H1 (cell line): ENCODE measurements at regions not wholly inside any gene's neighbourhood (a gene's known extent, or its start where the extent isn't known, plus 50 kb on each side); places are given as distances from the start of the nearest gene placed in this dataset.

ENCODE experiments used
- CTCF ChIA-PET: fragments of 300-600 bp; sonication (Branson Sonifier 250); formaldehyde crosslinking; loops from one replicate; lab custom pipeline; 2021; ENCODE audit not compliant: partially characterized antibody; lab: Charles Lee
- POLR2A ChIA-PET: fragments of 300-600 bp; sonication (Branson Sonifier 250); formaldehyde crosslinking; loops from one replicate; lab custom pipeline; 2021; ENCODE audit warnings: inconsistent platforms; ENCODE audit not compliant: partially characterized antibody; lab: Charles Lee
- DNase-seq, 2 experiments: peaks; one replicate each; pipeline versions ENCODE4 v3.0.0 to v3.0.0-alpha.2; 2010 to 2022; ENCODE audit warnings: low spot score in 2 of 2, low read depth in 1 of 2, mixed read lengths in 1 of 2
- FAIRE-seq: peaks from 2 replicates; lab custom pipeline; 2011; peaks lifted over from hg19 to GRCh38; lab: Jason Lieb, UNC
- H2AFZ ChIP-seq: 2 replicates; pipeline ENCODE4 v1.8.1; 2012; ENCODE audit warnings: low read length, inconsistent platforms
- H2AK5ac ChIP-seq: 2 replicates; pipeline ENCODE4 v1.6.1; 2013; ENCODE audit warnings: low read depth, low read length
- H2BK120ac ChIP-seq: replicated peaks from 2 replicates; pipeline ENCODE3; 2013; ENCODE audit warnings: low read depth, low read length, inconsistent platforms
- H2BK12ac ChIP-seq: 2 replicates; pipeline ENCODE4 v1.6.1; 2013; ENCODE audit warnings: low read depth, low read length
- H2BK15ac ChIP-seq: 2 replicates; pipeline ENCODE4 v1.6.1; 2013; ENCODE audit warnings: low read length
- H2BK20ac ChIP-seq: 2 replicates; pipeline ENCODE4 v1.6.1; 2013; ENCODE audit warnings: low read length
- H2BK5ac ChIP-seq: 2 replicates; pipeline ENCODE4 v1.6.1; 2013; ENCODE audit warnings: low read depth, low read length
- H3K14ac ChIP-seq: 2 replicates; pipeline ENCODE4 v1.6.1; 2013; ENCODE audit warnings: inconsistent platforms; ENCODE audit not compliant: insufficient read length
- H3K18ac ChIP-seq: 2 replicates; pipeline ENCODE4 v1.6.1; 2013; ENCODE audit warnings: low read length; ENCODE audit errors: extremely low read depth
- H3K23ac ChIP-seq: 2 replicates; pipeline ENCODE4 v1.6.1; 2013; ENCODE audit warnings: inconsistent platforms; ENCODE audit not compliant: insufficient read length
- H3K23me2 ChIP-seq: 2 replicates; pipeline ENCODE4 v1.6.1; 2013; ENCODE audit warnings: low read depth, low read length
- H3K27ac ChIP-seq: 2 replicates; pipeline ENCODE4 v1.6.1; 2011; ENCODE audit warnings: low read depth, low read length, inconsistent platforms
- H3K27me3 ChIP-seq, 4 experiments: replicated peaks in 1 of 4; 1 replicate in 1 of 4; 2 replicates in 3 of 4; pipeline versions ENCODE4 v1.6.1 to v1.8.1; 2011 to 2013; ENCODE audit warnings: low read length in 3 of 4, mild to moderate bottlenecking in 3 of 4, inconsistent platforms in 2 of 4, mixed read lengths in 2 of 4, moderate library complexity in 1 of 4; ENCODE audit not compliant: control insufficient read depth in 3 of 4, insufficient read depth in 3 of 4; ENCODE audit errors: extremely low read depth in 1 of 4
- H3K36me3 ChIP-seq, 4 experiments: 2 replicates each; pipeline versions ENCODE4 v1.6.1 to v1.8.1; 2011 to 2013; ENCODE audit warnings: mild to moderate bottlenecking in 4 of 4, low read length in 3 of 4, moderate library complexity in 2 of 4, control low read depth in 1 of 4, inconsistent platforms in 1 of 4; ENCODE audit not compliant: insufficient read depth in 4 of 4, control insufficient read depth in 2 of 4
- H3K4ac ChIP-seq: replicated peaks from 2 replicates; pipeline ENCODE3; 2013; ENCODE audit warnings: low read length, low read depth, mixed read lengths, inconsistent platforms; ENCODE audit not compliant: insufficient read length
- H3K4me1 ChIP-seq, 4 experiments: replicated peaks in 1 of 4; 1 replicate in 1 of 4; 2 replicates in 3 of 4; pipeline versions ENCODE4 v1.6.1 to v1.8.1; 2011 to 2013; ENCODE audit warnings: low read length in 3 of 4, inconsistent platforms in 2 of 4, mixed read lengths in 1 of 4; ENCODE audit not compliant: insufficient read depth in 4 of 4, control insufficient read depth in 3 of 4
- H3K4me2 ChIP-seq, 2 experiments: 2 replicates each; pipeline versions ENCODE4 v1.6.1 to v1.8.1; 2011 to 2013; ENCODE audit warnings: low read depth in 2 of 2, low read length in 2 of 2, control low read depth in 1 of 2, inconsistent platforms in 1 of 2, mild to moderate bottlenecking in 1 of 2; ENCODE audit not compliant: insufficient read depth in 1 of 2
- H3K4me3 ChIP-seq, 4 experiments: fragments of 200-600, 300-600 bp in 1 of 4; sonication (generic), shearing (Covaris generic), sonication (Bioruptor Twin) in 1 of 4; 2 replicates each; pipeline versions ENCODE4 v1.5.1 to v1.8.1; 2011 to 2016; ENCODE audit warnings: low read length in 4 of 4, low read depth in 3 of 4, control low read depth in 2 of 4, inconsistent platforms in 2 of 4, mild to moderate bottlenecking in 2 of 4, mixed read lengths in 1 of 4, moderate library complexity in 1 of 4; ENCODE audit not compliant: insufficient read depth in 2 of 4; ENCODE audit errors: extremely low read depth in 1 of 4
- H3K56ac ChIP-seq: replicated peaks from 2 replicates; pipeline ENCODE3; 2013; ENCODE audit warnings: low read depth, mild to moderate bottlenecking, mixed read lengths, low read length, inconsistent platforms; ENCODE audit not compliant: insufficient read length
- H3K79me1 ChIP-seq: 2 replicates; pipeline ENCODE4 v1.6.1; 2013; ENCODE audit warnings: low read depth, low read length, control low read depth
- H3K79me2 ChIP-seq, 2 experiments: 2 replicates each; pipeline versions ENCODE4 v1.6.1 to v1.8.1; 2012 to 2013; ENCODE audit warnings: low read length in 2 of 2, mild to moderate bottlenecking in 2 of 2, inconsistent platforms in 1 of 2; ENCODE audit not compliant: insufficient read depth in 2 of 2, control insufficient read depth in 1 of 2
- H3K9ac ChIP-seq, 4 experiments: replicated peaks in 1 of 4; 1 replicate in 1 of 4; 2 replicates in 3 of 4; pipeline versions ENCODE4 v1.6.1 to v1.8.1; 2011 to 2013; ENCODE audit warnings: low read depth in 3 of 4, low read length in 3 of 4, control low read depth in 2 of 4, mild to moderate bottlenecking in 2 of 4, moderate library complexity in 2 of 4, inconsistent platforms in 1 of 4; ENCODE audit errors: extremely low read depth in 1 of 4
- H3K9me3 ChIP-seq, 2 experiments: 2 replicates each; pipeline versions ENCODE4 v1.6.1 to v1.8.1; 2012 to 2013; ENCODE audit warnings: mild to moderate bottlenecking in 2 of 2, moderate library complexity in 2 of 2, control low read depth in 1 of 2, inconsistent platforms in 1 of 2, low read depth in 1 of 2, low read length in 1 of 2, mixed read lengths in 1 of 2; ENCODE audit not compliant: insufficient read depth in 2 of 2
- H4K20me1 ChIP-seq, 2 experiments: replicated peaks in 1 of 2; 2 replicates each; pipeline versions ENCODE3 to v1.8.1; 2011 to 2013; ENCODE audit warnings: inconsistent platforms in 2 of 2, low read length in 2 of 2, mild to moderate bottlenecking in 1 of 2; ENCODE audit not compliant: insufficient read depth in 2 of 2, control insufficient read depth in 1 of 2
- H4K5ac ChIP-seq: 2 replicates; pipeline ENCODE4 v1.6.1; 2013; ENCODE audit warnings: low read length, low read depth, mixed read lengths, inconsistent platforms; ENCODE audit not compliant: insufficient read length
- H4K8ac ChIP-seq: 2 replicates; pipeline ENCODE4 v1.8.0; 2013; ENCODE audit warnings: mild to moderate bottlenecking, moderate library complexity, low read length, inconsistent platforms; ENCODE audit not compliant: insufficient read depth; ENCODE audit errors: extremely low read depth
- H4K91ac ChIP-seq: replicated peaks from 2 replicates; pipeline ENCODE3; 2013; ENCODE audit warnings: low read length, mixed read lengths, inconsistent platforms; ENCODE audit not compliant: insufficient read length
- BCL11A ChIP-seq, 2 experiments: IDR thresholded peaks; one replicate each; pipeline ENCODE4 v1.6.1; 2011; ENCODE audit warnings: low read depth in 2 of 2, low read length in 2 of 2, mild to moderate bottlenecking in 2 of 2
- CBX8 ChIP-seq: fragments of 300-800, 300-1000 bp; sonication (generic); IDR thresholded peaks from 2 replicates; pipeline ENCODE4 v1.7.1; 2016; ENCODE audit warnings: low read depth, low read length, borderline replicate concordance
- HDAC2 ChIP-seq, 2 experiments: fragments of 300-600 bp in 1 of 2; sonication (generic) in 1 of 2; IDR thresholded peaks; 2 replicates each; pipeline ENCODE4 v1.6.1; 2011 to 2012; ENCODE audit warnings: low read depth in 2 of 2, low read length in 2 of 2, mild to moderate bottlenecking in 2 of 2, moderate library complexity in 2 of 2, borderline replicate concordance in 1 of 2, inconsistent platforms in 1 of 2
- KDM5A ChIP-seq: fragments of 200-600 bp; IDR thresholded peaks from 2 replicates; pipeline ENCODE4 v1.7.1; 2012; ENCODE audit warnings: mild to moderate bottlenecking, low read length, inconsistent platforms, mixed read lengths
- RBBP5 ChIP-seq: IDR thresholded peaks from 2 replicates; pipeline ENCODE4 v1.7.1; 2012; ENCODE audit warnings: low read depth, mild to moderate bottlenecking, inconsistent platforms, low read length, moderate library complexity, borderline replicate concordance
- SRF ChIP-seq: IDR thresholded peaks from 2 replicates; pipeline ENCODE4 v1.6.1; 2011; ENCODE audit warnings: mild to moderate bottlenecking, low read depth, low read length, moderate library complexity
- TCF12 ChIP-seq: IDR thresholded peaks from 2 replicates; pipeline ENCODE4 v1.6.1; 2011; ENCODE audit warnings: low read depth, mild to moderate bottlenecking, low read length
- ZNF274 ChIP-seq: IDR thresholded peaks from 2 replicates; pipeline ENCODE4 v1.7.0; 2012; ENCODE audit warnings: low read length, borderline replicate concordance; ENCODE audit errors: extremely low read depth
- WGBS, 2 experiments: shearing (Covaris generic) in 1 of 2; methylation state at CpG; one replicate each; pipeline versions ENCODE4 v1.1.6 to v1.1.7; 2013 to 2015; ENCODE audit warnings: low lambda C conversion rate in 2 of 2, mixed read lengths in 2 of 2, inconsistent platforms in 1 of 2, low coverage in 1 of 2, missing lambda C conversion rate in 1 of 2; ENCODE audit not compliant: insufficient replicate concordance in 2 of 2, insufficient coverage in 1 of 2, insufficient read length in 1 of 2; ENCODE audit errors: extremely low coverage in 1 of 2, missing lambda C conversion rate in 1 of 2; 5-methylcytosine and 5-hydroxymethylcytosine counted together
- TF ChIP-seq, protein P1 (sequence below), 3 experiments: IDR thresholded peaks; 1 replicate in 2 of 3; 2 replicates in 1 of 3; pipeline versions ENCODE4 v1.5.1 to v1.6.1; 2011; ENCODE audit warnings: low read length in 3 of 3, mild to moderate bottlenecking in 3 of 3, inconsistent platforms in 2 of 3, low read depth in 1 of 3, moderate library complexity in 1 of 3; ENCODE audit not compliant: insufficient read depth in 1 of 3; ENCODE audit errors: control extremely low read depth in 1 of 3
- TF ChIP-seq, protein P2 (sequence below): IDR thresholded peaks from 2 replicates; pipeline ENCODE4 v1.6.1; 2011; ENCODE audit warnings: low read length, improper control_type of control experiment

DNA sequence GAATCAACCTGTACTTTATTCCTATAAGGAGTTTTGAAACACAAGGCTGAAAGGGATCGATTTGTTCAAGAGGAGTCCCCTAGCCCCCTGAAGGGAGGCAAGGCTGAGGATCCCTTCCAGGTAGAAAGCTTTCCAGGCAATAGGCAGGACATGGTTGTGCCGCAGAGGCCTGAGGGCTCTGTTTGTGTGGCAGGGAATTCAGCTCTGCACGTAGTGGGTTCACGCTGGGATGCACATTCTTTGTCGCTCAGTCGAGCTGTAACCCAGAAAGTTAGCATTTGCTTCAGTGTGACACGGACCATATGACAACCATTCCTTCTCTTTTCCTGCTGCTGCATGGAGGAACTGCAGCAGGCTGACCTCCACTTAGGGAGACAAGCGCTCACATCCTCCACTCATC is 65.6 kb upstream of the TRIO start:
- H3K14ac ChIP-seq: no peak overlapping the region
- H3K4me1 ChIP-seq: no peaks in the 10 kb centered on the region
- CTCF ChIA-PET: interaction anchor here (0.7 to 2.0 kb wide), 7 partner anchors 8 to 524 kb away, joined by 3 to 9 read pairs (median 4); no protein-coding TSS in a partner anchor
- POLR2A ChIA-PET: no interaction called here
- H2AFZ ChIP-seq: peak overlapping the region; percentile 96; the same call in 1 of the 2 replicates
- no peak overlapping the region for H2BK20ac ChIP-seq
- no peak overlapping the region for H2BK12ac ChIP-seq
- H3K79me1 ChIP-seq: no peaks in the 10 kb centered on the region
- H3K56ac ChIP-seq: no peak overlapping the region
- H3K4ac ChIP-seq: no peak overlapping the region
- no peak overlapping the region for H3K4me2 ChIP-seq
- no peak overlapping the region for H2AK5ac ChIP-seq
- no peaks in the 10 kb centered on the region for H4K20me1 ChIP-seq
- no peak overlapping the region for H4K91ac ChIP-seq
- H3K23ac ChIP-seq: no peak overlapping the region
- WGBS, 2 experiments: 92% methylated on average over 8 of the region's 8 CpGs; no CpG with 5 or more reads in 1 of the 2 experiments
- H3K4me3 ChIP-seq: no peak overlapping the region
- H4K8ac ChIP-seq: no peak overlapping the region
- H2BK15ac ChIP-seq: no peak overlapping the region
- no peak overlapping the region for H4K5ac ChIP-seq
- H3K27me3 ChIP-seq: no peaks in the 10 kb centered on the region
- no peak overlapping the region for H2BK5ac ChIP-seq
- H3K36me3 ChIP-seq: no peaks in the 10 kb centered on the region
- no peak for TF ChIP-seq HDAC2 (IDR thresholded peaks at IDR 0.05; ENCODE audit: borderline replicate concordance in 1 of 2, low read depth in 2 of 2, low read length in 2 of 2)
- no peak for TF ChIP-seq CBX8
- TF ChIP-seq ZNF274: no peak
- no peak for TF ChIP-seq TCF12
- no peak for TF ChIP-seq RBBP5
- TF ChIP-seq, protein P1, sequence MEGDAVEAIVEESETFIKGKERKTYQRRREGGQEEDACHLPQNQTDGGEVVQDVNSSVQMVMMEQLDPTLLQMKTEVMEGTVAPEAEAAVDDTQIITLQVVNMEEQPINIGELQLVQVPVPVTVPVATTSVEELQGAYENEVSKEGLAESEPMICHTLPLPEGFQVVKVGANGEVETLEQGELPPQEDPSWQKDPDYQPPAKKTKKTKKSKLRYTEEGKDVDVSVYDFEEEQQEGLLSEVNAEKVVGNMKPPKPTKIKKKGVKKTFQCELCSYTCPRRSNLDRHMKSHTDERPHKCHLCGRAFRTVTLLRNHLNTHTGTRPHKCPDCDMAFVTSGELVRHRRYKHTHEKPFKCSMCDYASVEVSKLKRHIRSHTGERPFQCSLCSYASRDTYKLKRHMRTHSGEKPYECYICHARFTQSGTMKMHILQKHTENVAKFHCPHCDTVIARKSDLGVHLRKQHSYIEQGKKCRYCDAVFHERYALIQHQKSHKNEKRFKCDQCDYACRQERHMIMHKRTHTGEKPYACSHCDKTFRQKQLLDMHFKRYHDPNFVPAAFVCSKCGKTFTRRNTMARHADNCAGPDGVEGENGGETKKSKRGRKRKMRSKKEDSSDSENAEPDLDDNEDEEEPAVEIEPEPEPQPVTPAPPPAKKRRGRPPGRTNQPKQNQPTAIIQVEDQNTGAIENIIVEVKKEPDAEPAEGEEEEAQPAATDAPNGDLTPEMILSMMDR (IDR thresholded peaks at IDR 0.05; ENCODE audit: control extremely low read depth in 1 of 3, insufficient read depth in 1 of 3, low read depth in 1 of 3, low read length in 3 of 3): no peak
- no peak for TF ChIP-seq KDM5A
- no peak for TF ChIP-seq BCL11A (IDR thresholded peaks at IDR 0.05; ENCODE audit: low read depth in 2 of 2, low read length in 2 of 2)
- TF ChIP-seq SRF: no peak
- TF ChIP-seq, protein P2, sequence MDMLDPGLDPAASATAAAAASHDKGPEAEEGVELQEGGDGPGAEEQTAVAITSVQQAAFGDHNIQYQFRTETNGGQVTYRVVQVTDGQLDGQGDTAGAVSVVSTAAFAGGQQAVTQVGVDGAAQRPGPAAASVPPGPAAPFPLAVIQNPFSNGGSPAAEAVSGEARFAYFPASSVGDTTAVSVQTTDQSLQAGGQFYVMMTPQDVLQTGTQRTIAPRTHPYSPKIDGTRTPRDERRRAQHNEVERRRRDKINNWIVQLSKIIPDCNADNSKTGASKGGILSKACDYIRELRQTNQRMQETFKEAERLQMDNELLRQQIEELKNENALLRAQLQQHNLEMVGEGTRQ: no peak
- H3K79me2 ChIP-seq: no peaks in the 10 kb centered on the region
- H3K27ac ChIP-seq: no peak overlapping the region
- FAIRE-seq: no peak
- no peaks in the 10 kb centered on the region for H3K9me3 ChIP-seq
- H3K9ac ChIP-seq: no peak overlapping the region
- H2BK120ac ChIP-seq: no peak overlapping the region
- no peak overlapping the region for H3K18ac ChIP-seq
- no peak for DNase-seq
- no peaks in the 10 kb centered on the region for H3K23me2 ChIP-seq
